ENCODE measurements at regions not wholly inside any gene's neighbourhood (a gene's known extent, or its start where the extent isn't known, plus 50 kb on each side); places are given as distances from the start of the nearest gene placed in this dataset.

DNA sequence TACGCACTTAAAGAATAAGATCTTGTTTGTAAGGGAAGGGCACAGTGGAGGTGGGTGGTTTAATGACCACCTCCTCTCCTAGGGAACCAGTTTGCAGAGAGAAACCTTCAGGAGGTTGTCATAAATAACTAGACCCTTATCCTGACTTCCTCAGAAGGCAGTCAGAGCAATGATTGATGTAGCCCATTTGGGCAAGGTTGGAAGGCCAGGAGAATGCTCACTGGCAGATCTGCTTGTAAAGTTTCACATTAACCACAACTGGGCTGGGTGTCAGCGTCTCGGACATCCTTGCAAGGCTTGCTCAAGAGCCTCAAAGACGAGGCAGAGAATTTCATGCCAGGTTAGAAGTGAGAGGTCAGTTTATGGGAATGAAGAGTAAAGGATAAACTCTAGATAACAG is 87.6 kb upstream of the TRABD2B start:
- Histone ChIP-seq H3K9me3 (no peaks in the 10 kb centered on the region), H3K27me3 (replicated peaks in 1 of 7) (peaks cover 0 to 6% (median 0%) of the 10 kb centered on the region in 7 donors), H3K36me3 (no peaks in the 10 kb centered on the region), H3K27ac (no peak overlapping the region), H3K4me1 (no peaks in the 10 kb centered on the region), H3K4me3 (no peak overlapping the region)
- intact Hi-C loops (cut with DNase I; ENCODE audit: low total_unique reads): no loop called here
- DNase-seq: no peak
- no peak for TF ChIP-seq POLR2A (IDR thresholded peaks at IDR 0.05)
- TF ChIP-seq POLR2AphosphoS5 (IDR thresholded peaks at IDR 0.05): no peak
- TF ChIP-seq CTCF (IDR thresholded peaks at IDR 0.05 in 8 of 11, conservative IDR thresholded peaks at IDR 0.05 in 3 of 11): no peak
- 66 to 77% (median 68%) methylated on average over 4 of the region's 4 CpGs for WGBS, 5 donors

GRCh38 chr1:48082271-48082962 is 85.2 kb upstream of the TRABD2B start:
- intact Hi-C loops (cut with DNase I; ENCODE audit: low total_unique reads): no loop called here

GRCh38 chr1:48080331-48081255 is 83.4 kb upstream of the TRABD2B start:
- no peak overlapping the region for H3K27ac ChIP-seq
- DNase-seq: no peak
- WGBS, 5 donors: 69 to 87% (median 80%) methylated on average over 6 of the region's 6 CpGs
- no peaks in the 10 kb centered on the region for H3K4me1 ChIP-seq
- intact Hi-C loops (cut with DNase I; ENCODE audit: low total_unique reads): no loop called here
- no peaks in the 10 kb centered on the region for H3K27me3 ChIP-seq (replicated peaks in 1 of 7)
- H3K9me3 ChIP-seq: no peaks in the 10 kb centered on the region
- no peak overlapping the region for H3K4me3 ChIP-seq
- TF ChIP-seq POLR2AphosphoS5 (IDR thresholded peaks at IDR 0.05): no peak
- no peak for TF ChIP-seq POLR2A (IDR thresholded peaks at IDR 0.05)
- TF ChIP-seq CTCF (IDR thresholded peaks at IDR 0.05 in 8 of 11, conservative IDR thresholded peaks at IDR 0.05 in 3 of 11): no peak
- H3K36me3 ChIP-seq: no peaks in the 10 kb centered on the region

More at GRCh38 chr1:48082271-48082962, 85.2 kb upstream of the TRABD2B start:
- H3K36me3 ChIP-seq: no peaks in the 10 kb centered on the region
- no peaks in the 10 kb centered on the region for H3K4me1 ChIP-seq
- TF ChIP-seq POLR2AphosphoS5 (IDR thresholded peaks at IDR 0.05): no peak
- no peak for TF ChIP-seq CTCF (IDR thresholded peaks at IDR 0.05 in 8 of 11, conservative IDR thresholded peaks at IDR 0.05 in 3 of 11)
- TF ChIP-seq POLR2A (IDR thresholded peaks at IDR 0.05): no peak
- H3K27ac ChIP-seq: no peak overlapping the region
- 38 to 73% (median 62%) methylated on average over 6 of the region's 6 CpGs for WGBS, 5 donors
- no peak overlapping the region for H3K4me3 ChIP-seq
- no peaks in the 10 kb centered on the region for H3K27me3 ChIP-seq (replicated peaks in 1 of 7)
- DNase-seq: no peak
- H3K9me3 ChIP-seq: no peaks in the 10 kb centered on the region

DNA sequence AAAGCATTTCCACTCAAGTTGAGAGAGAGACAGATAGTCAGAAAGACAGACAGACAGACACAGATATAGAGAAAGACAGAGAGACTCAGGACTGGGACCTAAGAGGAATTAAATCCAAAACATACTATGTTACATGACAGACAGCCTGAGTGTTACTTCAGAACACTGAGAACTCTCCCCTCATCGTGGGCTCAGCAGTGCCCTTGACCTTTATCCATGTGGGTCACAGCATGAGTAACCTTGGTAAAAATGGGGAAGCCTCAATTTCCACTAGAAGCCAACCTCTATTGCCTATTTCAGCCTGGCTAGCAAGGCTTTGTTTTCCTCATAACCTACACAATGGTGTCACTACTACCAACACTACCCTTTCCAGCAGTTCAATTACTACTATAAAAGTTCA is 81.9 kb upstream of the TRABD2B start:
- Histone ChIP-seq H3K36me3 (no peaks in the 10 kb centered on the region), H3K4me1 (no peaks in the 10 kb centered on the region), H3K27ac (no peak overlapping the region), H3K4me3 (no peak overlapping the region), H3K27me3 (replicated peaks in 1 of 7) (no peaks in the 10 kb centered on the region), H3K9me3 (no peaks in the 10 kb centered on the region)
- TF ChIP-seq POLR2A (IDR thresholded peaks at IDR 0.05) (no peak), CTCF (IDR thresholded peaks at IDR 0.05 in 8 of 11, conservative IDR thresholded peaks at IDR 0.05 in 3 of 11) (no peak), POLR2AphosphoS5 (IDR thresholded peaks at IDR 0.05) (no peak)
- 37 to 58% (median 50%) methylated on average over 1 of the region's 1 CpG for WGBS, 5 donors
- intact Hi-C loops (cut with DNase I; ENCODE audit: low total_unique reads): no loop called here
- DNase-seq: no peak
